ENCODE measurements at regions not wholly inside any gene's neighbourhood (a gene's known extent, or its start where the extent isn't known, plus 50 kb on each side); places are given as distances from the start of the nearest gene placed in this dataset.

DNA sequence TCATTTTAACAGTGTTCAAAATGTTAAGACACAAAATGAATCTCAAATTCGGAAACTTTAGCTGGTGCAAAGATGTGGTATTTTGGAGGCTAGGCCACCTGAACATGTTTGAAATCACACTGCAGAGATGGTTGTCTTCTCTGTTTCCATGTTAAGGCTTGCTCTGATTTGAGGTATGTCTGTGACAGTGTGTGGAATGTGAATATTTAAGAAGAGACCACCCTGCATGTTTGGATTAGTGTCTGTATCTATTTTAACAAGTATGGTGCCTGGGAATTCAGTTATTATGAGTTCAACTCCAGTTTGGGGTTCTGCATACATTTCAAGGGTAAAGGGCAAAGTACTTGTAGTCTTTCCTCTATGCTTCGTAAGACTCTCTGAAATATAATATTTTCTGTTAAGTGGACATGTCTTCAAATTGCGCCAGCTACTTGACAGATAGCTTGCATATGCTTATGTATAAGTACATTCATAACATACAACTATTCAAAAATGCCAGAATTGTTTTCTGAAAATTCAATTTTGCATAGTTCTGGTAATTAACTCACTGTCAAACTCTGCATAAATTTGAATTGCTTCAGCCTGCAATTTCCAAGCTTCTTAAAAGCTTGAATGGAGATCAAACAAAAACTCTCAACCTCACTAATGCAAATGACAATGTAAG, 424.0 kb downstream of the ADAMTS20 start:
- H3K27me3 Mint-ChIP-seq (ENCODE audit: low read depth) = no peaks in the 10 kb centered on the region
- H3K4me1 ChIP-seq (ENCODE audit: insufficient read depth, low read length) = no peaks in the 10 kb centered on the region
- H4K5ac ChIP-seq (ENCODE audit: insufficient read length, low read depth, low read length) = no peak overlapping the region
- H2AFZ ChIP-seq (ENCODE audit: low read length) = no peak overlapping the region
- H2BK20ac ChIP-seq (ENCODE audit: low read depth, low read length, poor library complexity, severe bottlenecking) = no peak overlapping the region
- no peak overlapping the region for H2BK15ac ChIP-seq (ENCODE audit: low read depth, low read length)
- H4K20me1 ChIP-seq (ENCODE audit: control insufficient read depth, insufficient read depth, insufficient read length) = no peaks in the 10 kb centered on the region
- H2AK5ac ChIP-seq (ENCODE audit: insufficient read length, low read length) = no peak overlapping the region
- no peaks in the 10 kb centered on the region for H3K27me3 ChIP-seq (ENCODE audit: insufficient read depth, low read length)
- no peak overlapping the region for H3K23ac ChIP-seq (ENCODE audit: insufficient read length, low read depth, low read length)
- no peak overlapping the region for H3K4me2 ChIP-seq (ENCODE audit: insufficient read depth, insufficient read length, low read length)
- H3K79me1 ChIP-seq (ENCODE audit: insufficient read depth, low read depth, low read length, poor library complexity, severe bottlenecking) = no peaks in the 10 kb centered on the region
- no peak overlapping the region for H3K4ac ChIP-seq (ENCODE audit: low read depth, low read length)
- H3K4me3 Mint-ChIP-seq = no peak overlapping the region
- H3K36me3 Mint-ChIP-seq (ENCODE audit: insufficient read depth in 1 of 3, low read depth in 3 of 3) = 0 out of 7 replicates have a peak, but pooled peaks cover 0 to 2% (median 0%) of the 10 kb centered on the region in 3 experiments
- no peak overlapping the region for H3K27ac ChIP-seq (ENCODE audit: insufficient read length, low read depth, low read length)
- no peaks in the 10 kb centered on the region for H3K79me2 ChIP-seq (ENCODE audit: insufficient read depth, low read length)
- no peak overlapping the region for H2BK120ac ChIP-seq (ENCODE audit: low read depth, low read length, poor library complexity, severe bottlenecking)
- no peak overlapping the region for H4K91ac ChIP-seq (ENCODE audit: insufficient read length, low read depth, low read length)
- no peak overlapping the region for H3K18ac ChIP-seq (ENCODE audit: insufficient read length, low read depth, low read length)
- WGBS (ENCODE audit: extremely low coverage, insufficient read length, low lambda C conversion rate) = no CpG with 5 or more reads among the region's 3 CpGs
- H3K23me2 ChIP-seq (ENCODE audit: insufficient read length, low read depth, low read length, poor library complexity, severe bottlenecking) = no peaks in the 10 kb centered on the region
- H3K56ac ChIP-seq (ENCODE audit: insufficient read length, low read depth, low read length) = no peak overlapping the region
- no peak overlapping the region for H3T11ph ChIP-seq (ENCODE audit: low read length)
- H3K4me1 Mint-ChIP-seq = peaks cover 9 to 14% of the 10 kb centered on the region in 2 experiments
- H2BK12ac ChIP-seq (ENCODE audit: insufficient read length, low read depth, low read length) = no peak overlapping the region
- no peak overlapping the region for H3K27ac Mint-ChIP-seq
- H3K9ac ChIP-seq (ENCODE audit: extremely low read depth, insufficient read length, low read length) = no peak overlapping the region
- TF ChIP-seq CTCF (conservative IDR thresholded peaks at IDR 0.05) = no peak
- no peak overlapping the region for H3K14ac ChIP-seq (ENCODE audit: insufficient read depth, low read length)
- H3K9me3 ChIP-seq (ENCODE audit: control insufficient read depth, low read depth, low read length) = no peaks in the 10 kb centered on the region
- DNase-seq = no peak
- no peak overlapping the region for H2BK5ac ChIP-seq (ENCODE audit: insufficient read length, low read length)
- no peak overlapping the region for H4K8ac ChIP-seq (replicated peaks; ENCODE audit: insufficient read length, low read depth, low read length)
- H3K9me3 Mint-ChIP-seq = no peaks in the 10 kb centered on the region; a peak in 1 of 5 replicates
